Panc1 (cell line): ENCODE measurements at regions not wholly inside any gene's neighbourhood (a gene's known extent, or its start where the extent isn't known, plus 50 kb on each side); places are given as distances from the start of the nearest gene placed in this dataset.

ENCODE experiments used
- ATAC-seq: fragments of 200-7000 bp; cut with Tn5 transposase; 2 replicates; pipeline ENCODE4 v1.9.1; 2020; ENCODE audit warnings: mild to moderate bottlenecking, moderate library complexity
- BruUV-seq: library from RNA; stranded (reverse); fragments of 400-500 nt; replicated peaks from 2 replicates; lab custom pipeline; 2021; lab: Mats Ljungman, UMichigan
- CTCF ChIA-PET: fragments of 300-600 bp; sonication (Branson Sonifier 250); formaldehyde crosslinking; loops from one replicate; lab custom pipeline; 2022; ENCODE audit warnings: antibody characterized with exemption; lab: Charles Lee
- POLR2A ChIA-PET: fragments of 300-600 bp; sonication (Branson Sonifier 250); formaldehyde crosslinking; loops from one replicate; lab custom pipeline; 2022; ENCODE audit warnings: antibody characterized with exemption; lab: Charles Lee
- DNase-seq: peaks from one replicate; pipeline ENCODE4 v3.0.0-alpha.2; 2010; ENCODE audit warnings: low read depth, low spot score
- H3K27ac ChIP-seq: 2 replicates; pipeline ENCODE4 v1.5.1; 2011; ENCODE audit warnings: mild to moderate bottlenecking, low read length, inconsistent platforms
- H3K27me3 ChIP-seq: fragments of 200-500 bp; sonication (Bioruptor generic); 2 replicates; pipeline ENCODE4 v1.6.0; 2014; ENCODE audit warnings: low read length, inconsistent platforms; ENCODE audit not compliant: control insufficient read depth, insufficient read depth
- H3K36me3 ChIP-seq: fragments of 200-500 bp; sonication (Bioruptor generic); 2 replicates; pipeline ENCODE4 v1.5.1; 2014; ENCODE audit warnings: inconsistent platforms, mild to moderate bottlenecking, low read length, moderate library complexity; ENCODE audit not compliant: control insufficient read depth, insufficient read depth
- H3K4me1 ChIP-seq: 2 replicates; pipeline ENCODE4 v1.5.1; 2011; ENCODE audit warnings: inconsistent platforms, mild to moderate bottlenecking, low read length, moderate library complexity; ENCODE audit not compliant: control insufficient read depth, insufficient read depth
- H3K4me3 ChIP-seq, 2 experiments: 2 replicates each; pipeline ENCODE4 v1.5.1; 2011 to 2012; ENCODE audit warnings: low read depth in 2 of 2, low read length in 2 of 2, mild to moderate bottlenecking in 2 of 2, inconsistent platforms in 1 of 2, moderate library complexity in 1 of 2
- H3K9me3 ChIP-seq: fragments of 200-500 bp; sonication (Bioruptor generic); 2 replicates; pipeline ENCODE4 v1.5.1; 2014; ENCODE audit warnings: low read depth, mild to moderate bottlenecking, inconsistent platforms, low read length, moderate library complexity; ENCODE audit not compliant: control insufficient read depth, insufficient read depth
- CTCF ChIP-seq: fragments of 450-650 bp; IDR thresholded peaks from 2 replicates; pipeline ENCODE4 v1.5.1; 2017; ENCODE audit warnings: mild to moderate bottlenecking
- POLR2AphosphoS5 ChIP-seq: IDR thresholded peaks from 2 replicates; pipeline ENCODE4 v1.6.1; 2012; ENCODE audit warnings: mild to moderate bottlenecking, low read depth, low read length, moderate library complexity
- REST ChIP-seq, 2 experiments: IDR thresholded peaks; 2 replicates each; pipeline ENCODE4 v1.6.1; 2011 to 2012; ENCODE audit warnings: low read depth in 2 of 2, control low read depth in 1 of 2, low read length in 1 of 2, mild to moderate bottlenecking in 1 of 2, moderate library complexity in 1 of 2; ENCODE audit not compliant: insufficient read depth in 1 of 2
- SIN3A ChIP-seq: IDR thresholded peaks from 2 replicates; pipeline ENCODE4 v1.6.1; 2012; ENCODE audit warnings: low read depth, mild to moderate bottlenecking, low read length, moderate library complexity, borderline replicate concordance; ENCODE audit not compliant: insufficient read depth
- TCF7L2 ChIP-seq: IDR thresholded peaks from 2 replicates; pipeline ENCODE4 v1.6.1; 2011; ENCODE audit warnings: mild to moderate bottlenecking, low read depth, low read length, inconsistent platforms
- in situ Hi-C: cut with HindIII; loops from 2 replicates; pipeline ENCODE4 v1.10.0; 2016; ENCODE audit warnings: low sequenced_read_pairs, low pct_unique_long_range_greater_than_20kb
- intact Hi-C: fragments of 100-400 bp; cut with micrococcal nuclease; formaldehyde crosslinking; loops from one replicate; pipeline ENCODE4 v1.10.0; 2022; ENCODE audit not compliant: unreplicated experiment

GRCh38 chr9:106438928-106439327 lies 424.0 kb upstream of the ZNF462 start:
- no peaks in the 10 kb centered on the region for H3K27me3 ChIP-seq
- H3K27ac ChIP-seq = no peak overlapping the region
- intact Hi-C loops (no loop called here), in situ Hi-C loops (no loop called here)
- ATAC-seq (no peak), DNase-seq (no peak)
- no peaks in the 10 kb centered on the region for H3K36me3 ChIP-seq
- TF ChIP-seq POLR2AphosphoS5 = no peak
- TF ChIP-seq SIN3A = no peak
- TF ChIP-seq TCF7L2 = no peak
- no peak for TF ChIP-seq CTCF
- no peak for TF ChIP-seq REST (IDR thresholded peaks at IDR 0.05; ENCODE audit: insufficient read depth in 1 of 2, low read depth in 2 of 2, low read length in 1 of 2)
- no peaks in the 10 kb centered on the region for H3K4me1 ChIP-seq
- ChIA-PET CTCF (no interaction called here), POLR2A (no interaction called here)
- no peak overlapping the region for H3K4me3 ChIP-seq
- no peaks in the 10 kb centered on the region for H3K9me3 ChIP-seq
- no TSS peak for BruUV-seq

GRCh38 chr9:106441283-106441682 lies 421.7 kb upstream of the ZNF462 start:
- Histone ChIP-seq H3K4me3 (no peak overlapping the region), H3K27me3 (no peaks in the 10 kb centered on the region), H3K36me3 (no peaks in the 10 kb centered on the region), H3K4me1 (no peaks in the 10 kb centered on the region), H3K27ac (no peak overlapping the region), H3K9me3 (no peaks in the 10 kb centered on the region)
- BruUV-seq = no TSS peak
- intact Hi-C loops (no loop called here), in situ Hi-C loops (no loop called here)
- DNase-seq = no peak
- ChIA-PET POLR2A (no interaction called here), CTCF (no interaction called here)
- TF ChIP-seq REST (IDR thresholded peaks at IDR 0.05; ENCODE audit: insufficient read depth in 1 of 2, low read depth in 2 of 2, low read length in 1 of 2) (no peak), TCF7L2 (no peak)
- no peak for ATAC-seq
